ENCODE measurements at regions not wholly inside any gene's neighbourhood (a gene's known extent, or its start where the extent isn't known, plus 50 kb on each side); places are given as distances from the start of the nearest gene placed in this dataset.

GRCh38 chr10:53356616-53357349, 584.2 kb upstream of the MBL2 start:
- TF ChIP-seq POLR2A (IDR thresholded peaks at IDR 0.05; ENCODE audit: borderline replicate concordance, extremely low read depth, insufficient read depth, insufficient read length) (no peak), ZNF274 (IDR thresholded peaks at IDR 0.05; ENCODE audit: low read depth, low read length) (no peak), EZH2 (IDR thresholded peaks at IDR 0.05) (no peak), CTCF (IDR thresholded peaks at IDR 0.05 in 2 of 3, conservative IDR thresholded peaks at IDR 0.05 in 1 of 3; ENCODE audit: borderline replicate concordance in 1 of 3, insufficient read depth in 1 of 3, low read depth in 2 of 3, low read length in 2 of 3) (no peak), MAX (IDR thresholded peaks at IDR 0.05) (no peak), EGR1 (IDR thresholded peaks at IDR 0.05; ENCODE audit: low read depth) (no peak), SP1 (IDR thresholded peaks at IDR 0.05; ENCODE audit: low read depth) (no peak), EZH2phosphoT487 (IDR thresholded peaks at IDR 0.05; ENCODE audit: borderline replicate concordance) (no peak), ZFX (IDR thresholded peaks at IDR 0.05) (no peak), POLR2AphosphoS5 (IDR thresholded peaks at IDR 0.05; ENCODE audit: low read depth, low read length) (no peak), JUND (IDR thresholded peaks at IDR 0.05) (no peak), ZBTB33 (IDR thresholded peaks at IDR 0.05; ENCODE audit: extremely low read depth, insufficient replicate concordance, low read length) (no peak), YY1 (IDR thresholded peaks at IDR 0.05; ENCODE audit: extremely low read depth, insufficient replicate concordance, low read depth, low read length) (no peak), CEBPB (IDR thresholded peaks at IDR 0.05; ENCODE audit: low read depth) (no peak)
